Endothelial cell of umbilical vein (primary cell): ENCODE measurements at regions not wholly inside any gene's neighbourhood (a gene's known extent, or its start where the extent isn't known, plus 50 kb on each side); places are given as distances from the start of the nearest gene placed in this dataset.

ENCODE experiments used
- BruUV-seq: library from RNA; stranded (reverse); fragments of 400-500 nt; replicated peaks from 2 replicates; lab custom pipeline; 2021; lab: Mats Ljungman, UMichigan
- CTCF ChIA-PET: fragments of 300-600, 350-600 bp; sonication (Branson Sonifier 250); formaldehyde crosslinking; loops from one replicate; lab custom pipeline; 2021; ENCODE audit warnings: antibody characterized with exemption, inconsistent platforms; lab: Charles Lee
- POLR2A ChIA-PET: fragments of 300-600, 350-600 bp; sonication (Branson Sonifier 250); formaldehyde crosslinking; loops from one replicate; lab custom pipeline; 2021; ENCODE audit warnings: antibody characterized with exemption, inconsistent platforms; lab: Charles Lee
- DNase-seq: peaks from one replicate; pipeline ENCODE4 v3.0.0-alpha.2; 2011; ENCODE audit warnings: low read depth, low spot score
- FAIRE-seq: peaks from 2 replicates; lab custom pipeline; 2011; peaks lifted over from hg19 to GRCh38; lab: Jason Lieb, UNC
- H2AFZ ChIP-seq: 2 replicates; pipeline ENCODE4 v1.6.0; 2012; ENCODE audit warnings: low read depth, low read length, control low read depth, inconsistent platforms
- H3K27ac ChIP-seq: 2 replicates; pipeline ENCODE4 v1.5.1; 2011; ENCODE audit warnings: low read depth, mild to moderate bottlenecking, control low read depth, low read length, moderate library complexity; ENCODE audit not compliant: insufficient read depth
- H3K27me3 ChIP-seq, 2 experiments: 2 replicates each; pipeline versions ENCODE4 v1.6.0 to v1.6.1; 2011; ENCODE audit warnings: low read length in 2 of 2, mixed read lengths in 1 of 2; ENCODE audit not compliant: control insufficient read depth in 2 of 2, insufficient read depth in 2 of 2
- H3K36me3 ChIP-seq, 2 experiments: 2 replicates in 1 of 2; 3 replicates in 1 of 2; pipeline ENCODE4 v1.5.1; 2011; ENCODE audit warnings: low read length in 2 of 2, mild to moderate bottlenecking in 1 of 2, moderate library complexity in 1 of 2; ENCODE audit not compliant: control insufficient read depth in 2 of 2, insufficient read depth in 2 of 2; ENCODE audit errors: extremely low read depth in 1 of 2
- H3K4me1 ChIP-seq: 3 replicates; pipeline ENCODE4 v1.5.1; 2011; ENCODE audit warnings: mild to moderate bottlenecking, low read length; ENCODE audit not compliant: control insufficient read depth, insufficient read depth; ENCODE audit errors: extremely low read depth
- H3K4me2 ChIP-seq: 2 replicates; pipeline ENCODE4 v1.6.1; 2011; ENCODE audit warnings: low read length, control low read depth, mixed read lengths; ENCODE audit not compliant: insufficient read depth
- H3K4me3 ChIP-seq, 3 experiments: fragments of 200-600 bp in 1 of 3; sonication (generic), shearing (Covaris generic) in 1 of 3; replicated peaks in 1 of 3; 2 replicates each; pipeline ENCODE4 v1.5.1; 2011 to 2016; ENCODE audit warnings: control low read depth in 3 of 3, low read length in 3 of 3, mild to moderate bottlenecking in 2 of 3, inconsistent platforms in 1 of 3, low read depth in 1 of 3, moderate library complexity in 1 of 3; ENCODE audit not compliant: insufficient read depth in 1 of 3
- H3K79me2 ChIP-seq: 2 replicates; pipeline ENCODE4 v1.6.0; 2012; ENCODE audit warnings: low read length, inconsistent platforms; ENCODE audit not compliant: control insufficient read depth, insufficient read depth
- H3K9ac ChIP-seq: replicated peaks from 2 replicates; pipeline ENCODE3; 2011; ENCODE audit warnings: low read length, control low read depth; ENCODE audit not compliant: insufficient read depth; ENCODE audit errors: extremely low read depth
- H3K9me1 ChIP-seq: replicated peaks from 3 replicates; pipeline ENCODE4 v1.6.0; 2011; ENCODE audit warnings: mild to moderate bottlenecking, low read length; ENCODE audit not compliant: control insufficient read depth, insufficient read depth; ENCODE audit errors: extremely low read depth
- H3K9me3 ChIP-seq: replicated peaks from 2 replicates; pipeline ENCODE4 v1.5.1; 2012; ENCODE audit warnings: low read length, inconsistent platforms; ENCODE audit not compliant: control insufficient read depth, insufficient read depth
- H4K20me1 ChIP-seq: replicated peaks from 2 replicates; pipeline ENCODE3; 2011; ENCODE audit warnings: mild to moderate bottlenecking, low read length; ENCODE audit not compliant: control insufficient read depth, insufficient read depth; ENCODE audit errors: extremely low read depth
- EZH2 ChIP-seq: IDR thresholded peaks from 2 replicates; pipeline ENCODE4 v1.6.1; 2012; ENCODE audit warnings: borderline replicate concordance, low read depth, mild to moderate bottlenecking, moderate library complexity, low read length, inconsistent platforms; ENCODE audit not compliant: severe bottlenecking
- FOS ChIP-seq: IDR thresholded peaks from 2 replicates; pipeline ENCODE4 v1.6.1; 2011; ENCODE audit warnings: mild to moderate bottlenecking, low read length, moderate library complexity, borderline replicate concordance; ENCODE audit not compliant: insufficient read depth
- GATA2 ChIP-seq: IDR thresholded peaks from 2 replicates; pipeline ENCODE4 v1.7.0; 2011; ENCODE audit warnings: low read depth, mild to moderate bottlenecking, moderate library complexity, mixed read lengths, low read length; ENCODE audit not compliant: insufficient read length, insufficient read depth
- JUN ChIP-seq: IDR thresholded peaks from 2 replicates; pipeline ENCODE4 v1.6.1; 2011; ENCODE audit warnings: borderline replicate concordance, low read depth; ENCODE audit not compliant: insufficient read length, insufficient read depth
- MAX ChIP-seq: IDR thresholded peaks from 2 replicates; pipeline ENCODE4 v1.6.1; 2011; ENCODE audit not compliant: insufficient read depth, insufficient read length
- MYC ChIP-seq: IDR thresholded peaks from one replicate; pipeline ENCODE4 v1.6.1; 2011; ENCODE audit warnings: mild to moderate bottlenecking, low read depth, low read length
- POLR2A ChIP-seq: IDR thresholded peaks from 2 replicates; pipeline ENCODE4 v1.6.1; 2012; ENCODE audit warnings: low read depth, mild to moderate bottlenecking, control low read depth, low read length
- POLR2AphosphoS5 ChIP-seq: IDR thresholded peaks from 2 replicates; pipeline ENCODE4 v1.6.1; 2012; ENCODE audit warnings: low read depth, mild to moderate bottlenecking, control low read depth, low read length, moderate library complexity; ENCODE audit not compliant: insufficient read depth
- dilution Hi-C: fragments of 300-500 bp; cut with MboI; formaldehyde crosslinking; loops from one replicate; pipeline ENCODE4 v1.15.0; 2019; ENCODE audit warnings: low sequenced_read_pairs; ENCODE audit not compliant: extremely low pct_ligation_motif_present
- intact Hi-C: fragments of 100-400 bp; cut with micrococcal nuclease; formaldehyde crosslinking; loops from one replicate; pipeline ENCODE4 v1.10.0; 2022
- TF ChIP-seq, protein P1 (sequence below), 2 donors: IDR thresholded peaks; 1 replicate in 1 of 2; 2 replicates in 1 of 2; pipeline ENCODE4 v1.5.1; 2011; ENCODE audit warnings: low read length in 2 of 2, mild to moderate bottlenecking in 2 of 2, moderate library complexity in 2 of 2, control low read depth in 1 of 2, inconsistent platforms in 1 of 2, low read depth in 1 of 2; ENCODE audit not compliant: insufficient read depth in 1 of 2; ENCODE audit errors: extremely low read depth in 1 of 2

GRCh38 chr5:17991775-17992174 is 357.5 kb downstream of the TAF11L14 start:
- CTCF ChIA-PET, result no interaction called here
- no peaks in the 10 kb centered on the region for H3K79me2 ChIP-seq
- FAIRE-seq, result no peak
- no peaks in the 10 kb centered on the region for H4K20me1 ChIP-seq
- dilution Hi-C loops, result no loop called here
- no peak overlapping the region for H3K27ac ChIP-seq
- no peaks in the 10 kb centered on the region for H3K9me1 ChIP-seq
- no peak overlapping the region for H2AFZ ChIP-seq
- H3K27me3 ChIP-seq, result no peaks in the 10 kb centered on the region
- no peak overlapping the region for H3K9ac ChIP-seq
- H3K36me3 ChIP-seq, result no peaks in the 10 kb centered on the region
- no peaks in the 10 kb centered on the region for H3K4me1 ChIP-seq
- intact Hi-C loops, result no loop called here
- no peak for DNase-seq
- no TSS peak for BruUV-seq
- no peak overlapping the region for H3K4me3 ChIP-seq
- H3K9me3 ChIP-seq, result no peaks in the 10 kb centered on the region
- TF ChIP-seq JUN (no peak), FOS (no peak), POLR2AphosphoS5 (no peak), MYC (no peak), POLR2A (no peak), EZH2 (no peak), MAX (no peak), GATA2 (no peak)
- TF ChIP-seq, protein P1, sequence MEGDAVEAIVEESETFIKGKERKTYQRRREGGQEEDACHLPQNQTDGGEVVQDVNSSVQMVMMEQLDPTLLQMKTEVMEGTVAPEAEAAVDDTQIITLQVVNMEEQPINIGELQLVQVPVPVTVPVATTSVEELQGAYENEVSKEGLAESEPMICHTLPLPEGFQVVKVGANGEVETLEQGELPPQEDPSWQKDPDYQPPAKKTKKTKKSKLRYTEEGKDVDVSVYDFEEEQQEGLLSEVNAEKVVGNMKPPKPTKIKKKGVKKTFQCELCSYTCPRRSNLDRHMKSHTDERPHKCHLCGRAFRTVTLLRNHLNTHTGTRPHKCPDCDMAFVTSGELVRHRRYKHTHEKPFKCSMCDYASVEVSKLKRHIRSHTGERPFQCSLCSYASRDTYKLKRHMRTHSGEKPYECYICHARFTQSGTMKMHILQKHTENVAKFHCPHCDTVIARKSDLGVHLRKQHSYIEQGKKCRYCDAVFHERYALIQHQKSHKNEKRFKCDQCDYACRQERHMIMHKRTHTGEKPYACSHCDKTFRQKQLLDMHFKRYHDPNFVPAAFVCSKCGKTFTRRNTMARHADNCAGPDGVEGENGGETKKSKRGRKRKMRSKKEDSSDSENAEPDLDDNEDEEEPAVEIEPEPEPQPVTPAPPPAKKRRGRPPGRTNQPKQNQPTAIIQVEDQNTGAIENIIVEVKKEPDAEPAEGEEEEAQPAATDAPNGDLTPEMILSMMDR (IDR thresholded peaks at IDR 0.05; ENCODE audit: extremely low read depth in 1 of 2, insufficient read depth in 1 of 2, low read depth in 1 of 2, low read length in 2 of 2), result no peak
- no peak overlapping the region for H3K4me2 ChIP-seq
- POLR2A ChIA-PET, result no interaction called here
